Lower leg skin (tissue), 4 donors: ENCODE measurements at regions not wholly inside any gene's neighbourhood (a gene's known extent, or its start where the extent isn't known, plus 50 kb on each side); places are given as distances from the start of the nearest gene placed in this dataset.

Experiments used
- DNase-seq, 2 donors: peaks; one replicate each; pipeline ENCODE4 v3.0.0-alpha.2; 2019; ENCODE audit warnings: low spot score in 2 of 2
- H3K4me3 ChIP-seq: fragments of 200-600 bp; sonication (generic); 2 replicates; pipeline ENCODE4 v1.5.1; 2017; ENCODE audit warnings: mild to moderate bottlenecking, low read depth; ENCODE audit not compliant: poor library complexity, severe bottlenecking
- CTCF ChIP-seq, 3 donors: fragments of 450-650 bp; IDR thresholded peaks; one replicate each; pipeline ENCODE4 v1.5.1; 2016; ENCODE audit warnings: antibody characterized with exemption in 3 of 3, mild to moderate bottlenecking in 3 of 3, moderate library complexity in 2 of 3
- POLR2A ChIP-seq, 2 donors: fragments of 450-650 bp; IDR thresholded peaks; one replicate each; pipeline ENCODE4 v1.6.1; 2016 to 2017; ENCODE audit warnings: antibody characterized with exemption in 2 of 2, mild to moderate bottlenecking in 1 of 2, moderate library complexity in 1 of 2
- WGBS, 2 donors: methylation state at CpG; one replicate each; pipeline ENCODE4 v1.1.5; 2018; 5-methylcytosine and 5-hydroxymethylcytosine counted together
- intact Hi-C: fragments of 100-400 bp; cut with DNase I; formaldehyde crosslinking; loops from one replicate; pipeline ENCODE4 v1.15.0; 2023; ENCODE audit warnings: low total_unique reads

- intact Hi-C loops = no loop called here
Measured at GRCh38 chr4:26094076-26094475, 180.1 kb downstream of the SMIM20 start.

GRCh38 chr4:26094911-26095310 lies 180.9 kb downstream of the SMIM20 start:
- WGBS, 2 donors = 47 to 57% methylated on average over 1 of the region's 1 CpG
- intact Hi-C loops = no loop called here

More at GRCh38 chr4:26094076-26094475, 180.1 kb downstream of the SMIM20 start:
- no peak for DNase-seq
- no peak overlapping the region for H3K4me3 ChIP-seq
- no peak for TF ChIP-seq POLR2A (IDR thresholded peaks at IDR 0.05)
- TF ChIP-seq CTCF (IDR thresholded peaks at IDR 0.05) = no peak
- WGBS, 2 donors = 69 to 72% methylated on average over 2 of the region's 2 CpGs

GRCh38 chr4:26099967-26100366 lies 185.9 kb downstream of the SMIM20 start:
- TF ChIP-seq CTCF (IDR thresholded peaks at IDR 0.05) (no peak), POLR2A (IDR thresholded peaks at IDR 0.05) (no peak)
- intact Hi-C loops = no loop called here
- no peak for DNase-seq
- H3K4me3 ChIP-seq = no peak overlapping the region

More at GRCh38 chr4:26094911-26095310, 180.9 kb downstream of the SMIM20 start:
- no peak for DNase-seq
- TF ChIP-seq CTCF (IDR thresholded peaks at IDR 0.05) (no peak), POLR2A (IDR thresholded peaks at IDR 0.05) (no peak)
- H3K4me3 ChIP-seq = no peak overlapping the region

GRCh38 chr4:26101011-26101410 lies 187.0 kb downstream of the SMIM20 start:
- no peak for DNase-seq
- intact Hi-C loops = no loop called here

GRCh38 chr4:26104056-26104685 lies 190.2 kb downstream of the SMIM20 start:
- intact Hi-C loops = no loop called here
- DNase-seq = no peak
- TF ChIP-seq CTCF (IDR thresholded peaks at IDR 0.05) = no peak
- TF ChIP-seq POLR2A (IDR thresholded peaks at IDR 0.05) = no peak
- 91 to 100% methylated on average over 3 of the region's 3 CpGs for WGBS, 2 donors
- no peak overlapping the region for H3K4me3 ChIP-seq

More at GRCh38 chr4:26101011-26101410, 187.0 kb downstream of the SMIM20 start:
- no peak for TF ChIP-seq CTCF (IDR thresholded peaks at IDR 0.05)
- TF ChIP-seq POLR2A (IDR thresholded peaks at IDR 0.05) = no peak
- no peak overlapping the region for H3K4me3 ChIP-seq
- WGBS, 2 donors = 95 to 97% methylated on average over 4 of the region's 4 CpGs

GRCh38 chr4:26105337-26105736 lies 191.3 kb downstream of the SMIM20 start:
- intact Hi-C loops = no loop called here
- no peak for TF ChIP-seq POLR2A (IDR thresholded peaks at IDR 0.05)
- no peak for TF ChIP-seq CTCF (IDR thresholded peaks at IDR 0.05)
- 45 to 50% methylated on average over 2 of the region's 2 CpGs for WGBS, 2 donors
- no peak overlapping the region for H3K4me3 ChIP-seq
- no peak for DNase-seq
